Pancreas (tissue), 10 donors: ENCODE measurements at regions not wholly inside any gene's neighbourhood (a gene's known extent, or its start where the extent isn't known, plus 50 kb on each side); places are given as distances from the start of the nearest gene placed in this dataset.

ENCODE experiments used
- ATAC-seq, 4 donors: fragments of 200-7000 bp; cut with Tn5 transposase; one replicate each; pipeline versions ENCODE4 v1.8.0 to v1.9.1; 2020; ENCODE audit warnings: mild to moderate bottlenecking in 4 of 4, moderate library complexity in 4 of 4
- DNase-seq, 6 donors: peaks; one replicate each; pipeline ENCODE4 v3.0.0-alpha.2; 2020
- FAIRE-seq: peaks from 2 replicates; lab custom pipeline; 2012; peaks lifted over from hg19 to GRCh38; lab: Jason Lieb, UNC
- H3K27ac ChIP-seq, 4 donors: fragments of 200-600 bp; sonication (generic); 1 replicate in 3 of 4; 2 replicates in 1 of 4; pipeline versions ENCODE4 v1.5.0 to v1.8.0; 2020
- H3K27me3 ChIP-seq, 4 donors: fragments of 200-600 bp; one replicate each; pipeline ENCODE4 v1.8.0; 2021
- H3K36me3 ChIP-seq, 3 donors: fragments of 200-600 bp; sonication (generic) in 1 of 3; one replicate each; pipeline versions ENCODE4 v1.5.0 to v1.8.0; 2020 to 2021
- H3K4me1 ChIP-seq, 3 donors: fragments of 200-600 bp; one replicate each; pipeline ENCODE4 v1.8.0; 2021
- H3K4me3 ChIP-seq, 4 donors: fragments of 200-600 bp; sonication (generic) in 2 of 4; one replicate each; pipeline versions ENCODE4 v1.5.0 to v1.8.0; 2020 to 2021
- H3K9me3 ChIP-seq, 4 donors: fragments of 200-600 bp; one replicate each; pipeline ENCODE4 v1.8.0; 2021
- CTCF ChIP-seq, 4 donors: fragments of 200-600 bp; sonication (generic) in 3 of 4; IDR thresholded peaks; one replicate each; pipeline versions ENCODE4 v1.5.0 to v1.8.0; 2021; ENCODE audit warnings: antibody characterized with exemption in 4 of 4
- WGBS, 2 donors: extraction: QIAGEN DNeasy Blood & Tissue Kit; methylation state at CpG; one replicate each; pipeline ENCODE4 v1.1.7; 2013; 5-methylcytosine and 5-hydroxymethylcytosine counted together
- intact Hi-C, 3 donors: fragments of 100-400 bp; cut with DNase I; formaldehyde crosslinking; loops; one replicate each; pipeline versions ENCODE4 v1.11.1 to v1.14.2; 2022
- donor health status: healthy with polysubstance abuse.
- donor health status: DM: no; HTN: no; CAD: no; lungs with moderate emphysema.
- donor health status: DM: no; HTN: no; CAD: no.
- donor health status: control.
- donor health status: control.
- donor health status: Bipolar disorder and iron deficiency.
- donor health status: DM: yes; HTN: yes; CAD: no.
- donor health status: DM: no; HTN: no; CAD: no.
- donor health status: DM: no; HTN: no; CAD: no.
- donor health status: DM: yes; HTN: yes; CAD: no.

DNA sequence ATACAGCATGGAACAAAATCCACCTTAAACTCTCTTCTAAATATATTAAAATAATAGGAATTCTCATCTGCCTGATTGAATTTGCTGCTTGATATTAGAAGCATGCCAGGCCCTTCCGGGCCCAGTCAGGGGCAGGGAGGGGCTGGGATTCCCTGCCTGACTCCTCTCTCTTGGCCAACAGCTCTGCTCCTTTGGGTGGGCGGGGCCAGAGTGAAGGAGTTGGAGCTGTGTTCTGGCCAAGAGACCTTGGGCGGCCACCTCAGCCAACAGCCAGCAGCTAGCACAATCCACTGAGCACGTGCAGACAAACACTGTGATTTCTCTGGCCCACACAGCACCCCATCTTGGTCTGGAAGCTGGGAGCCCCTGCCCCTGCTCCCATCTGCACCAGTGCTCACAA lies 140.3 kb downstream of the PJA1 start:
- ATAC-seq = peak; percentile 60 to 83 (median 72)
- WGBS, 2 donors = 30 to 45% methylated on average over 4 of the region's 4 CpGs
- no peak for TF ChIP-seq CTCF (IDR thresholded peaks at IDR 0.05)
- Histone ChIP-seq H3K9me3 (no peaks in the 10 kb centered on the region), H3K36me3 (no peaks in the 10 kb centered on the region), H3K27me3 (no peaks in the 10 kb centered on the region), H3K4me3 (no peak overlapping the region), H3K4me1 (no peaks in the 10 kb centered on the region), H3K27ac (no peak overlapping the region)
- intact Hi-C loops = no loop called here
- FAIRE-seq = no peak
- DNase-seq = peak in 4 of 6 donors; percentile 32 to 58 (median 48)

DNA sequence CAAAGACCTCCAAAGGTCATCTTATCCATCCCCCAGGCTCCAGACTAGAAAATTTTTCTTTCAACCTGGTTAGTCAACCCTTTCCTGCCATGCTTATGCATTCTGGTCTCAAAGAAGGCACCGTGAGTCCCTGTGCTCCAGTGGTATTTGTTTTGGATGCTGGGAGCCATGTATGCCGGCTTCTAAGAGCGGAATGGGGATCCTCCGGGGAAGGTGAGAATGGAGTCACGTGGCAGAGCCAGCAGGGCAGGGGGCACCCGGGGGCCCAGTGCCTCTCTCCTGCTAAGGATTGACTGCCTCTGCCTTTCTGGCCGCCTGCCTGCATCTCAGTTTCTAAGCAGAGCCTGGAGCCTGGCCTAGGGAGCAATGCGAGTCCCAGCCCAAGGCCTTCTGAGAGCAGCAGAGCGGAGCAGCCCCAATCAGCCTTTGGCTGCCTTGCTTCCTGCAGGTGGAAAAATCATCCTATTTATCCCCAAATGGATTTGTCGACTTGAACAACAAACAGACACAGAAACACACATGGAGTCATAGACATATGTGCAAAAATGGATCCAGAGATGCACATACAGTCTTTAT lies 141.0 kb downstream of the PJA1 start:
- Histone ChIP-seq H3K4me1 (no peaks in the 10 kb centered on the region), H3K9me3 (no peaks in the 10 kb centered on the region), H3K4me3 (no peak overlapping the region), H3K36me3 (no peaks in the 10 kb centered on the region), H3K27ac (no peak overlapping the region), H3K27me3 (no peaks in the 10 kb centered on the region)
- WGBS, 2 donors = 83 to 89% methylated on average over 10 of the region's 10 CpGs
- ATAC-seq (no peak), DNase-seq (no peak), FAIRE-seq (no peak)
- TF ChIP-seq CTCF (IDR thresholded peaks at IDR 0.05) = no peak
- intact Hi-C loops = no loop called here

DNA sequence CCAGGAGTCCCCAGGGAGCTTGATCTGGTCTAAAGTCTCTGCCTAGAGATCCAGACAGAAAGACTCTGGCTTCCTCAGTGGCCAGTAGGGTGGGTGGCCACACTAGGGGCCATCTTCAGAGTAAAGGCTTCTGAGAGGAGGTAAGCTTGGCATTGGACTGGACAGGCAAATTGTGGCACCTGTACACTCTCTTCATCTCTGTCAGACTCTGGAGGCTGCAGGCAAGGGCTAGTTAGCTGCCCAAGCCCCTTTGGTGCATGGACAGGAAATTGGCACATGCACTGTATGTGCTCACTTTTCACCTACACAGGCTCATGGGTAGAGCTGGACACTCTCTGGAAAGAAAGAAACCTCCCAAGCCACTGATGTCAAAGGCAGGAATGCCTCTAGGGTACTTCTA lies 142.8 kb downstream of the PJA1 start:
- FAIRE-seq (no peak), DNase-seq (no peak)
- no peaks in the 10 kb centered on the region for H3K27me3 ChIP-seq

DNA sequence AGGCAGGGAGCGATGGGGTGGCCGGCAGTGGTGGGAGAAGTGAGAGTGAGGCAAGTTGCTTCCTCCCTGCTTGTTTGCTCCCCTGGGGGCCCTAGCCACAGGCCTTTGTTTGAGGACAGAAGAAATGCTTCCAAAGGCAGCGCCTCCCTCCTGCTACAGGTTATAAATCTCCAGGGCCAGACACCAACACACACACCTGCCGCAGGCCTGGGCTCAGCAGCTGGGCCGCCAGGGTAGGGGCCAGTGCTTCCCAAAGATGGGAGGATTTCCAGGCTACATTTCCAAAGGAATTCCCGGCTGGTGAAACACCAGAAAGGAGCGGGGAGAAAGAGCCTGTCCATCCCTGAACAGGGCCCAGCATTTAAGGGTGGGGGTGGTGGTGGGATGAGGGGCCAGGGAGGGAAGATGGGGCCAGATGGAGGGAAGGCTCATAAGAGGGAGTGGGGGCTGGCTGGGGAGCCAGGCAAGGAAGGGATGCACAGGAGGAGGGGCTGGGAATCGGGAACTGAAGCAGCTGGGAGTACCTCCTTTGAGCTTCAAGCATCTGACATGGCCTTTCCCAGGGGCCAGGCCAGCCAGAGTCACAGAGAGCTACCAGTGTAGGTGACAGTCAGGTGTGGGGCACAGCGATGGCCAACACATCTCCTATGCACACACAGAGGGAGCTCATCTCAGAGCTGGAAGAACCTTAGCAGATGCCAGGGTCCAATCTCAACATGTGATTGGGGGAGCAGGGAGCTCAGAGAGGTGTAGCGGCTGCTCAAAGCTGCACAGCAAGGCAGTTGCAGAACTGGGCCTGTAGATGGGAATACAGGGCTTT lies 143.9 kb downstream of the PJA1 start:
- Histone ChIP-seq H3K36me3 (no peaks in the 10 kb centered on the region), H3K27ac (no peak overlapping the region), H3K4me3 (no peak overlapping the region), H3K9me3 (no peaks in the 10 kb centered on the region), H3K27me3 (no peaks in the 10 kb centered on the region), H3K4me1 (no peaks in the 10 kb centered on the region)
- intact Hi-C loops = no loop called here
- WGBS, 2 donors = 75 to 79% methylated on average over 10 of the region's 10 CpGs
- ATAC-seq = no peak
- FAIRE-seq = no peak
- DNase-seq = no peak
- TF ChIP-seq CTCF (IDR thresholded peaks at IDR 0.05) = no peak

More for the DNA sequence above, 142.8 kb downstream of the PJA1 start:
- no peak overlapping the region for H3K4me3 ChIP-seq
- no peak overlapping the region for H3K27ac ChIP-seq
- no peak for TF ChIP-seq CTCF (IDR thresholded peaks at IDR 0.05)
- intact Hi-C loops = no loop called here
- no peaks in the 10 kb centered on the region for H3K36me3 ChIP-seq
- H3K9me3 ChIP-seq = no peaks in the 10 kb centered on the region
- H3K4me1 ChIP-seq = no peaks in the 10 kb centered on the region
- no peak for ATAC-seq

- no peak overlapping the region for H3K4me3 ChIP-seq
- no peak for DNase-seq
- WGBS, 2 donors = 59 to 68% methylated on average over 3 of the region's 3 CpGs
- intact Hi-C loops = no loop called here
- ATAC-seq = no peak
- no peak for TF ChIP-seq CTCF (IDR thresholded peaks at IDR 0.05)
- no peak for FAIRE-seq
- no peaks in the 10 kb centered on the region for H3K4me1 ChIP-seq
- no peaks in the 10 kb centered on the region for H3K36me3 ChIP-seq
- H3K9me3 ChIP-seq = no peaks in the 10 kb centered on the region
- H3K27ac ChIP-seq = no peak overlapping the region
- H3K27me3 ChIP-seq = no peaks in the 10 kb centered on the region
Measured at GRCh38 chrX:69020316-69020715, 144.9 kb downstream of the PJA1 start.
